ENCODE measurements at regions not wholly inside any gene's neighbourhood (a gene's known extent, or its start where the extent isn't known, plus 50 kb on each side); places are given as distances from the start of the nearest gene placed in this dataset.

DNA sequence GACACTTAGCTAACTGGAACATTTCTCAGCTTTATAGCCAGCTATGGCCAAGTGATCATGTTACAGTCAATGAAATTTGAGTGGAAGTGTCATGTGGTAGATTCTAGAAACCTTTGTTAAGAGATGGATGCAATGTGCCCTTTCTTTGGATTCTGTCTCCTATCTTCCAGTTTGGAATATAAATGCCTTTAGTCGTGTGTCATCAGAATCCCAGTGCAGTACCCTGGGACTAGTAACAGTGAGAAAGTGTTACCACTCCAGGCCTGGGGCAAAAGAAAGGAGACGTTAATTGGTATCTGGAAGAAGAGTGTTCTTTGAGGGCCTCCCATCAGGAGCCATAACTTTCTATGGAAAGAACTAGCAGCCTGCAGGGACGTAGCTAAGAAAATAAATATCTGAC lies 149.6 kb downstream of the SNX18 start:
- TF ChIP-seq, protein P1, sequence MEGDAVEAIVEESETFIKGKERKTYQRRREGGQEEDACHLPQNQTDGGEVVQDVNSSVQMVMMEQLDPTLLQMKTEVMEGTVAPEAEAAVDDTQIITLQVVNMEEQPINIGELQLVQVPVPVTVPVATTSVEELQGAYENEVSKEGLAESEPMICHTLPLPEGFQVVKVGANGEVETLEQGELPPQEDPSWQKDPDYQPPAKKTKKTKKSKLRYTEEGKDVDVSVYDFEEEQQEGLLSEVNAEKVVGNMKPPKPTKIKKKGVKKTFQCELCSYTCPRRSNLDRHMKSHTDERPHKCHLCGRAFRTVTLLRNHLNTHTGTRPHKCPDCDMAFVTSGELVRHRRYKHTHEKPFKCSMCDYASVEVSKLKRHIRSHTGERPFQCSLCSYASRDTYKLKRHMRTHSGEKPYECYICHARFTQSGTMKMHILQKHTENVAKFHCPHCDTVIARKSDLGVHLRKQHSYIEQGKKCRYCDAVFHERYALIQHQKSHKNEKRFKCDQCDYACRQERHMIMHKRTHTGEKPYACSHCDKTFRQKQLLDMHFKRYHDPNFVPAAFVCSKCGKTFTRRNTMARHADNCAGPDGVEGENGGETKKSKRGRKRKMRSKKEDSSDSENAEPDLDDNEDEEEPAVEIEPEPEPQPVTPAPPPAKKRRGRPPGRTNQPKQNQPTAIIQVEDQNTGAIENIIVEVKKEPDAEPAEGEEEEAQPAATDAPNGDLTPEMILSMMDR (IDR thresholded peaks at IDR 0.05) = no peak
- no peak for TF ChIP-seq POLR2A (IDR thresholded peaks at IDR 0.05)
